Natural killer cell (primary cell): ENCODE measurements at regions not wholly inside any gene's neighbourhood (a gene's known extent, or its start where the extent isn't known, plus 50 kb on each side); places are given as distances from the start of the nearest gene placed in this dataset.
"Not testable (repeated sequence)": the region's sequence is repeated elsewhere in the genome, so short reads cannot be mapped to it uniquely, and the experiment has no call there.

Source experiments
- ATAC-seq, 3 donors: fragments of 150-1000 bp in 2 of 3; fragments of 200-7000 bp in 1 of 3; cut with Tn5 transposase; 1 replicate in 1 of 3; 2 replicates in 2 of 3; pipeline ENCODE4 v1.10.0; 2021; ENCODE audit warnings: mild to moderate bottlenecking in 2 of 3, moderate library complexity in 2 of 3
- DNase-seq, 2 donors: peaks; one replicate each; pipeline versions ENCODE4 v3.0.0 to v3.0.0-alpha.2; 2013 to 2021; ENCODE audit warnings: mixed read lengths in 1 of 2
- H3K27ac ChIP-seq: one replicate; pipeline ENCODE4 v1.5.1; 2013; ENCODE audit warnings: mild to moderate bottlenecking, low read length
- H3K27me3 ChIP-seq: one replicate; pipeline ENCODE4 v1.6.1; 2013; ENCODE audit warnings: low read length; ENCODE audit not compliant: control insufficient read depth, insufficient read depth
- H3K36me3 ChIP-seq: one replicate; pipeline ENCODE4 v1.6.1; 2013; ENCODE audit warnings: low read length; ENCODE audit not compliant: control insufficient read depth, insufficient read depth
- H3K4me1 ChIP-seq: one replicate; pipeline ENCODE4 v1.6.1; 2013; ENCODE audit warnings: low read length; ENCODE audit not compliant: control insufficient read depth, insufficient read depth
- H3K4me3 ChIP-seq: one replicate; pipeline ENCODE4 v1.5.1; 2013; ENCODE audit warnings: low read length
- H3K9me3 ChIP-seq: one replicate; pipeline ENCODE4 v1.6.1; 2013; ENCODE audit warnings: low read length; ENCODE audit not compliant: control insufficient read depth, insufficient read depth
- H3K27ac Mint-ChIP-seq, 2 donors: one replicate each; pipeline ENCODE4 v1.8.0; 2022; ENCODE audit warnings: mild to moderate bottlenecking in 2 of 2, mixed read lengths in 2 of 2, moderate library complexity in 1 of 2
- H3K27me3 Mint-ChIP-seq, 2 donors: one replicate each; pipeline ENCODE4 v1.8.0; 2022; ENCODE audit warnings: low read depth in 2 of 2, mixed read lengths in 2 of 2
- H3K36me3 Mint-ChIP-seq: one replicate; pipeline ENCODE4 v1.8.0; 2022; ENCODE audit warnings: mixed read lengths
- H3K4me1 Mint-ChIP-seq, 2 donors: one replicate each; pipeline ENCODE4 v1.8.0; 2022; ENCODE audit warnings: mixed read lengths in 2 of 2
- H3K4me3 Mint-ChIP-seq: one replicate; pipeline ENCODE4 v1.8.0; 2022; ENCODE audit warnings: mild to moderate bottlenecking, moderate library complexity, mixed read lengths
- H3K9me3 Mint-ChIP-seq, 2 donors: one replicate each; pipeline ENCODE4 v1.8.0; 2022; ENCODE audit warnings: mixed read lengths in 2 of 2
- CTCF ChIP-seq: fragments of 200-600 bp; IDR thresholded peaks from one replicate; pipeline ENCODE4 v1.8.0; 2022; ENCODE audit warnings: antibody characterized with exemption
- WGBS: methylation state at CpG from one replicate; pipeline ENCODE4 v1.1.7; 2013; ENCODE audit warnings: missing lambda C conversion rate; ENCODE audit not compliant: insufficient coverage; 5-methylcytosine and 5-hydroxymethylcytosine counted together
- intact Hi-C: fragments of 100-400 bp; cut with micrococcal nuclease; formaldehyde crosslinking; loops from one replicate; pipeline ENCODE4 v1.14.2; 2022

- ATAC-seq (no peak), DNase-seq (no peak)
- H3K9me3 Mint-ChIP-seq, result peaks cover 3 to 7% of the 10 kb centered on the region in 2 donors
- Histone ChIP-seq H3K36me3 (no peaks in the 10 kb centered on the region), H3K27ac (no peak overlapping the region), H3K4me1 (no peaks in the 10 kb centered on the region), H3K9me3 (peaks cover 4% of the 10 kb centered on the region), H3K4me3 (no peak overlapping the region), H3K27me3 (no peaks in the 10 kb centered on the region)
- intact Hi-C loops, result no loop called here
- no peak overlapping the region for H3K27ac Mint-ChIP-seq
- H3K27me3 Mint-ChIP-seq, result no peaks in the 10 kb centered on the region
- no peak for TF ChIP-seq CTCF
- H3K4me1 Mint-ChIP-seq, result no peaks in the 10 kb centered on the region
- H3K36me3 Mint-ChIP-seq, result no peaks in the 10 kb centered on the region
- H3K4me3 Mint-ChIP-seq, result no peak overlapping the region
- WGBS, result 93% methylated on average over 29 of the region's 29 CpGs
Measured at GRCh38 chr4:137853424-137853823, 321.1 kb upstream of the PCDH18 start.

GRCh38 chr4:137852326-137852725 is 320.0 kb upstream of the PCDH18 start:
- Mint-ChIP-seq H3K4me1 (no peaks in the 10 kb centered on the region), H3K4me3 (no peak overlapping the region), H3K27ac (no peak overlapping the region), H3K27me3 (no peaks in the 10 kb centered on the region), H3K9me3 (peaks cover 5 to 8% of the 10 kb centered on the region in 2 donors), H3K36me3 (no peaks in the 10 kb centered on the region)
- TF ChIP-seq CTCF, result no peak
- no peaks in the 10 kb centered on the region for H3K4me1 ChIP-seq
- no peak for DNase-seq
- no peak overlapping the region for H3K27ac ChIP-seq
- peaks cover 4% of the 10 kb centered on the region for H3K9me3 ChIP-seq
- intact Hi-C loops, result no loop called here
- H3K36me3 ChIP-seq, result no peaks in the 10 kb centered on the region
- no peaks in the 10 kb centered on the region for H3K27me3 ChIP-seq
- H3K4me3 ChIP-seq, result no peak overlapping the region
- no peak for ATAC-seq
- WGBS, result 94% methylated on average over 2 of the region's 2 CpGs

GRCh38 chr4:137851435-137851834 is 319.1 kb upstream of the PCDH18 start:
- H3K36me3 ChIP-seq, result no peaks in the 10 kb centered on the region
- H3K4me1 ChIP-seq, result no peaks in the 10 kb centered on the region
- Mint-ChIP-seq H3K9me3 (peaks cover 9 to 13% of the 10 kb centered on the region in 2 donors), H3K4me3 (no peak overlapping the region), H3K36me3 (no peaks in the 10 kb centered on the region), H3K27ac (no peak overlapping the region), H3K27me3 (no peaks in the 10 kb centered on the region), H3K4me1 (no peaks in the 10 kb centered on the region)
- peaks cover 4% of the 10 kb centered on the region for H3K9me3 ChIP-seq
- intact Hi-C loops, result no loop called here
- no peaks in the 10 kb centered on the region for H3K27me3 ChIP-seq
- H3K27ac ChIP-seq, result no peak overlapping the region
- TF ChIP-seq CTCF, result no peak
- ATAC-seq (no peak), DNase-seq (no peak)
- no peak overlapping the region for H3K4me3 ChIP-seq
- no CpG with 5 or more reads among the region's 2 CpGs for WGBS

GRCh38 chr4:137827945-137828344 is 295.7 kb upstream of the PCDH18 start:
- intact Hi-C loops, H3K4me3 Mint-ChIP-seq, H3K27me3 Mint-ChIP-seq, H3K4me1 Mint-ChIP-seq, ATAC-seq, H3K27ac ChIP-seq, H3K27me3 ChIP-seq, H3K4me3 ChIP-seq, H3K36me3 ChIP-seq, H3K4me1 ChIP-seq, DNase-seq, H3K9me3 ChIP-seq, H3K36me3 Mint-ChIP-seq, H3K27ac Mint-ChIP-seq: not testable (repeated sequence)
- H3K9me3 Mint-ChIP-seq, result peaks cover 12 to 13% of the 10 kb centered on the region in 2 donors
